Activated CD8-positive, alpha-beta T cell treated with anti-CD3 and anti-CD28 coated beads for 36 hours (primary cell): ENCODE measurements at regions not wholly inside any gene's neighbourhood (a gene's known extent, or its start where the extent isn't known, plus 50 kb on each side); places are given as distances from the start of the nearest gene placed in this dataset.

ENCODE experiments used
- ATAC-seq: fragments of 200-7000 bp; cut with Tn5 transposase; one replicate; pipeline ENCODE4 v1.10.0; 2021; ENCODE audit warnings: mild to moderate bottlenecking, moderate library complexity
- CTCF ChIA-PET: fragments of 350-600 bp; sonication (Branson Sonifier 250); formaldehyde crosslinking; loops from one replicate; lab custom pipeline; 2021; ENCODE audit warnings: antibody characterized with exemption; lab: Charles Lee
- POLR2A ChIA-PET: fragments of 350-600 bp; sonication (Branson Sonifier 250); formaldehyde crosslinking; loops from one replicate; lab custom pipeline; 2021; ENCODE audit warnings: antibody characterized with exemption; lab: Charles Lee
- DNase-seq: peaks from one replicate; pipeline ENCODE4 v3.0.0-alpha.2; 2020
- H3K27ac Mint-ChIP-seq: one replicate; pipeline ENCODE4 v1.8.0; 2021; ENCODE audit warnings: mild to moderate bottlenecking, mixed read lengths
- H3K27me3 Mint-ChIP-seq: one replicate; pipeline ENCODE4 v1.8.0; 2021; ENCODE audit warnings: mixed read lengths
- H3K36me3 Mint-ChIP-seq: one replicate; pipeline ENCODE4 v1.8.0; 2021; ENCODE audit warnings: low read depth, mixed read lengths
- H3K4me1 Mint-ChIP-seq: one replicate; pipeline ENCODE4 v1.8.0; 2021; ENCODE audit warnings: low read depth, mixed read lengths
- H3K4me3 Mint-ChIP-seq: one replicate; pipeline ENCODE4 v1.8.0; 2021; ENCODE audit warnings: mild to moderate bottlenecking, moderate library complexity, mixed read lengths
- H3K9me3 Mint-ChIP-seq: one replicate; pipeline ENCODE4 v1.8.0; 2021; ENCODE audit warnings: mixed read lengths
- CTCF ChIP-seq: fragments of 200-600 bp; IDR thresholded peaks from one replicate; pipeline ENCODE4 v1.8.0; 2022; ENCODE audit warnings: antibody characterized with exemption, mild to moderate bottlenecking
- intact Hi-C: fragments of 100-400 bp; cut with micrococcal nuclease; formaldehyde crosslinking; loops from one replicate; pipeline ENCODE4 v1.10.0; 2022

GRCh38 chr13:22405891-22406290 is 735.0 kb downstream of the FGF9 start:
- intact Hi-C loops, result no loop called here
- peaks cover 6% of the 10 kb centered on the region for H3K9me3 Mint-ChIP-seq
- ATAC-seq, result no peak
- no peaks in the 10 kb centered on the region for H3K4me1 Mint-ChIP-seq
- H3K27me3 Mint-ChIP-seq, result no peaks in the 10 kb centered on the region
- H3K4me3 Mint-ChIP-seq, result no peak overlapping the region
- H3K36me3 Mint-ChIP-seq, result no peaks in the 10 kb centered on the region
- no peak for TF ChIP-seq CTCF
- ChIA-PET POLR2A (no interaction called here), CTCF (no interaction called here)
- no peak for DNase-seq
- no peak overlapping the region for H3K27ac Mint-ChIP-seq

GRCh38 chr13:22412452-22412851 is 741.6 kb downstream of the FGF9 start:
- ChIA-PET POLR2A (no interaction called here), CTCF (no interaction called here)
- Mint-ChIP-seq H3K36me3 (no peaks in the 10 kb centered on the region), H3K27me3 (no peaks in the 10 kb centered on the region), H3K9me3 (peaks cover 24% of the 10 kb centered on the region), H3K27ac (no peak overlapping the region), H3K4me3 (no peak overlapping the region), H3K4me1 (no peaks in the 10 kb centered on the region)
- no peak for TF ChIP-seq CTCF
- no peak for DNase-seq
- intact Hi-C loops, result no loop called here
- ATAC-seq, result no peak

GRCh38 chr13:22422023-22422422 is 751.1 kb downstream of the FGF9 start:
- H3K4me1 Mint-ChIP-seq, result no peaks in the 10 kb centered on the region
- intact Hi-C loops, result no loop called here
- H3K4me3 Mint-ChIP-seq, result no peak overlapping the region
- DNase-seq (no peak), ATAC-seq (no peak)
- ChIA-PET POLR2A (no interaction called here), CTCF (no interaction called here)
- H3K36me3 Mint-ChIP-seq, result no peaks in the 10 kb centered on the region
- H3K27me3 Mint-ChIP-seq, result no peaks in the 10 kb centered on the region
- H3K9me3 Mint-ChIP-seq, result peaks cover 5% of the 10 kb centered on the region
- TF ChIP-seq CTCF, result no peak
- no peak overlapping the region for H3K27ac Mint-ChIP-seq

GRCh38 chr13:22422712-22423111 is 751.8 kb downstream of the FGF9 start:
- no peak for DNase-seq
- Mint-ChIP-seq H3K27ac (no peak overlapping the region), H3K36me3 (no peaks in the 10 kb centered on the region), H3K9me3 (peaks cover 5% of the 10 kb centered on the region), H3K4me3 (no peak overlapping the region), H3K27me3 (no peaks in the 10 kb centered on the region), H3K4me1 (no peaks in the 10 kb centered on the region)
- intact Hi-C loops, result no loop called here
- POLR2A ChIA-PET, result no interaction called here
- CTCF ChIA-PET, result no interaction called here
- TF ChIP-seq CTCF, result no peak
- no peak for ATAC-seq

GRCh38 chr13:22423261-22423660 is 752.4 kb downstream of the FGF9 start:
- CTCF ChIA-PET, result no interaction called here
- POLR2A ChIA-PET, result no interaction called here

More at GRCh38 chr13:22423261-22423660, 752.4 kb downstream of the FGF9 start:
- H3K4me1 Mint-ChIP-seq, result no peaks in the 10 kb centered on the region
- H3K27me3 Mint-ChIP-seq, result no peaks in the 10 kb centered on the region
- no peak for ATAC-seq
- DNase-seq, result no peak
- no peak overlapping the region for H3K4me3 Mint-ChIP-seq
- intact Hi-C loops, result no loop called here
- H3K9me3 Mint-ChIP-seq, result peaks cover 2% of the 10 kb centered on the region
- H3K36me3 Mint-ChIP-seq, result no peaks in the 10 kb centered on the region
- no peak overlapping the region for H3K27ac Mint-ChIP-seq
- no peak for TF ChIP-seq CTCF
